Progenitor cell of endocrine pancreas (in vitro differentiated cells): ENCODE measurements at regions not wholly inside any gene's neighbourhood (a gene's known extent, or its start where the extent isn't known, plus 50 kb on each side); places are given as distances from the start of the nearest gene placed in this dataset.

Experiments
- DNase-seq: peaks from one replicate; pipeline ENCODE4 v3.0.0; 2021; ENCODE audit warnings: low spot score; ENCODE audit not compliant: unreplicated experiment
- H3K27ac Mint-ChIP-seq: 2 replicates; pipeline ENCODE4 v1.8.0; 2021; ENCODE audit warnings: mild to moderate bottlenecking, moderate library complexity, mixed read lengths
- H3K27me3 Mint-ChIP-seq: 2 replicates; pipeline ENCODE4 v1.8.0; 2021; ENCODE audit warnings: mixed read lengths
- H3K36me3 Mint-ChIP-seq: 2 replicates; pipeline ENCODE4 v1.8.0; 2022; ENCODE audit warnings: mixed read lengths; ENCODE audit not compliant: insufficient read depth
- H3K4me1 Mint-ChIP-seq: 2 replicates; pipeline ENCODE4 v1.8.0; 2021; ENCODE audit warnings: low read depth, mixed read lengths
- H3K4me3 Mint-ChIP-seq: 2 replicates; pipeline ENCODE4 v1.8.0; 2021; ENCODE audit warnings: low read depth, mild to moderate bottlenecking, moderate library complexity, mixed read lengths
- H3K9me3 Mint-ChIP-seq: 2 replicates; pipeline ENCODE4 v1.8.0; 2021; ENCODE audit warnings: low read depth, mixed read lengths
- CTCF ChIP-seq: fragments of 200-600 bp; sonication (generic); IDR thresholded peaks from one replicate; pipeline ENCODE4 v1.5.0; 2021; ENCODE audit warnings: antibody characterized with exemption, mild to moderate bottlenecking; ENCODE audit not compliant: unreplicated experiment

- no peaks in the 10 kb centered on the region for H3K36me3 Mint-ChIP-seq
Observed at GRCh38 chr2:222146488-222146887, 152.3 kb downstream of the PAX3 start.

GRCh38 chr2:222142027-222142426 is 156.8 kb downstream of the PAX3 start:
- Mint-ChIP-seq H3K27ac (no peak overlapping the region), H3K36me3 (no peaks in the 10 kb centered on the region), H3K4me1 (no peaks in the 10 kb centered on the region), H3K27me3 (no peaks in the 10 kb centered on the region), H3K4me3 (no peak overlapping the region), H3K9me3 (peaks cover 2% of the 10 kb centered on the region)
- TF ChIP-seq CTCF = no peak
- DNase-seq = no peak

More at GRCh38 chr2:222146488-222146887, 152.3 kb downstream of the PAX3 start:
- peaks cover 4% of the 10 kb centered on the region for H3K9me3 Mint-ChIP-seq
- no peak overlapping the region for H3K27ac Mint-ChIP-seq
- DNase-seq = no peak
- H3K27me3 Mint-ChIP-seq = no peaks in the 10 kb centered on the region
- TF ChIP-seq CTCF = no peak
- no peak overlapping the region for H3K4me3 Mint-ChIP-seq
- H3K4me1 Mint-ChIP-seq = no peaks in the 10 kb centered on the region

- peaks cover 5% of the 10 kb centered on the region for H3K27me3 Mint-ChIP-seq
- no peaks in the 10 kb centered on the region for H3K4me1 Mint-ChIP-seq
- no peak for DNase-seq
- H3K4me3 Mint-ChIP-seq = no peak overlapping the region
- no peak for TF ChIP-seq CTCF
- no peaks in the 10 kb centered on the region for H3K36me3 Mint-ChIP-seq
- H3K9me3 Mint-ChIP-seq = no peaks in the 10 kb centered on the region
- H3K27ac Mint-ChIP-seq = no peak overlapping the region
Observed at GRCh38 chr2:222136106-222136630, 162.6 kb downstream of the PAX3 start.

GRCh38 chr2:222134654-222135053 is 164.1 kb downstream of the PAX3 start:
- no peak for DNase-seq
- H3K9me3 Mint-ChIP-seq = no peaks in the 10 kb centered on the region
- H3K4me1 Mint-ChIP-seq = no peaks in the 10 kb centered on the region
- no peak for TF ChIP-seq CTCF
- H3K4me3 Mint-ChIP-seq = no peak overlapping the region
- peaks cover 7% of the 10 kb centered on the region for H3K27me3 Mint-ChIP-seq
- no peaks in the 10 kb centered on the region for H3K36me3 Mint-ChIP-seq
- H3K27ac Mint-ChIP-seq = no peak overlapping the region

- H3K27ac Mint-ChIP-seq = no peak overlapping the region
- DNase-seq = no peak
- H3K4me1 Mint-ChIP-seq = no peaks in the 10 kb centered on the region
- no peaks in the 10 kb centered on the region for H3K36me3 Mint-ChIP-seq
- H3K9me3 Mint-ChIP-seq = no peaks in the 10 kb centered on the region
- no peak overlapping the region for H3K4me3 Mint-ChIP-seq
- no peak for TF ChIP-seq CTCF
- peaks cover 11% of the 10 kb centered on the region for H3K27me3 Mint-ChIP-seq
Observed at GRCh38 chr2:222133897-222134296, 164.9 kb downstream of the PAX3 start.
